ENCODE measurements at regions not wholly inside any gene's neighbourhood (a gene's known extent, or its start where the extent isn't known, plus 50 kb on each side); places are given as distances from the start of the nearest gene placed in this dataset.

DNA sequence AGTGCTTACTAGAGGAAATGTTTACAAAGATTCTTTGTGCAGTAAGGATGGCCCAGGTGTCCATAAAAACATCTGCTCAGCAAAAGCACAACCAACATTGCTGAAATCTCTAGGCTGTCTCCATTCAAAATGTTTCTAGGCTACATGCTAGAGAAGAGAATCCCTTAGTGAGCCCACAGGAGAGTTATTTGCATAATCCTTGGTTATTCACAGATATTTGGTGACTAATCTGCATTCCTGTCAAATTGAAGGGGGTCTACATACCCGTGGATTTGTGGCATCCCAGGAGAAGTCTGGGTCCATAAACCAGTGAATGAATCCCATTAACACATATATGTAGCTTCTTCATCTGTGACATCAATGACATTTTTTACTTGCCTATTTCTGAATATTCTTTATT is 261.3 kb upstream of the ESRRG start:
- DNase-seq = no peak
- no peak overlapping the region for H3K27ac ChIP-seq
- WGBS, 2 donors (ENCODE audit: low coverage in 1 of 2) = 35 to 60% methylated on average over 1 of the region's 1 CpG

GRCh38 chr1:216983823-216984222 is 260.6 kb upstream of the ESRRG start:
- Histone ChIP-seq H3K4me1 (no peaks in the 10 kb centered on the region), H3K27ac (no peak overlapping the region), H3K27me3 (no peaks in the 10 kb centered on the region), H3K36me3 (no peaks in the 10 kb centered on the region), H3K4me3 (no peak overlapping the region), H3K9me3 (no peaks in the 10 kb centered on the region)
- DNase-seq = no peak
- intact Hi-C loops (cut with DNase I; ENCODE audit: low total_unique reads) (no loop called here), in situ Hi-C loops (cut with MboI; ENCODE audit: low pct_ligation_motif_present in 1 of 4, low pct_unique_long_range_greater_than_20kb in 1 of 4, low sequenced_read_pairs in 3 of 4) (no loop called here)
- 81 to 87% methylated on average over 6 of the region's 6 CpGs for WGBS, 2 donors (ENCODE audit: low coverage in 1 of 2)
- no peak for TF ChIP-seq POLR2A (IDR thresholded peaks at IDR 0.05)
- no peak for TF ChIP-seq EP300 (IDR thresholded peaks at IDR 0.05; ENCODE audit: low read depth)
- TF ChIP-seq CTCF (IDR thresholded peaks at IDR 0.05) = no peak
- TF ChIP-seq POLR2AphosphoS5 (IDR thresholded peaks at IDR 0.05) = no peak

More for the DNA sequence above, 261.3 kb upstream of the ESRRG start:
- in situ Hi-C loops (cut with MboI; ENCODE audit: low pct_ligation_motif_present in 1 of 4, low pct_unique_long_range_greater_than_20kb in 1 of 4, low sequenced_read_pairs in 3 of 4) = no loop called here
- Histone ChIP-seq H3K36me3 (no peaks in the 10 kb centered on the region), H3K4me3 (no peak overlapping the region), H3K4me1 (no peaks in the 10 kb centered on the region), H3K27me3 (no peaks in the 10 kb centered on the region), H3K9me3 (no peaks in the 10 kb centered on the region)
- no peak for TF ChIP-seq EP300 (IDR thresholded peaks at IDR 0.05; ENCODE audit: low read depth)
- no peak for TF ChIP-seq CTCF (IDR thresholded peaks at IDR 0.05)
- no peak for TF ChIP-seq POLR2AphosphoS5 (IDR thresholded peaks at IDR 0.05)
- TF ChIP-seq POLR2A (IDR thresholded peaks at IDR 0.05) = no peak
- intact Hi-C loops (cut with DNase I; ENCODE audit: low total_unique reads) = no loop called here

DNA sequence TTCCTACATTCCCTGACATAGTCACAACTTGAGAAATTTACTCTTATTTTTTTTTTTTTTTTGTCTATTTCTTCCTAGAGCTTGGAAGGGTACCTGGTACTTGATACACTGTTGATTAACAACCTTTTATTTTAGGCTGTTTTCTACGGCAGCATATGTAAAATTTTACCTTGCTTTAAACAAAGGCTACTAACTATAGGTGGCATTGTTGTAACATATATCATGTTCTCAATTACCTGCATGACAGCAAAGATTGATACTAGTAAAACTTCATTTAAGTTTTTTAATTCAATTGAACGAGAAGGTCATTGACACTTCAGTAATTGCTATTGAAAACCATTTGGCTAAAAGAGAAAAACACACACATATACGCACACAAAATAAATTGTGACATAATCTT is 238.3 kb upstream of the ESRRG start:
- no peaks in the 10 kb centered on the region for H3K4me1 ChIP-seq
- H3K4me3 ChIP-seq = no peak overlapping the region
- intact Hi-C loops (cut with DNase I; ENCODE audit: low total_unique reads) (no loop called here), in situ Hi-C loops (cut with MboI; ENCODE audit: low pct_ligation_motif_present in 1 of 4, low pct_unique_long_range_greater_than_20kb in 1 of 4, low sequenced_read_pairs in 3 of 4) (no loop called here)
- no peaks in the 10 kb centered on the region for H3K27me3 ChIP-seq
- H3K36me3 ChIP-seq = no peaks in the 10 kb centered on the region
- 29 to 37% methylated on average over 3 of the region's 3 CpGs for WGBS, 2 donors (ENCODE audit: low coverage in 1 of 2)
- TF ChIP-seq CTCF (IDR thresholded peaks at IDR 0.05) (peak in 1 of 5 experiments; percentile 6), EP300 (IDR thresholded peaks at IDR 0.05; ENCODE audit: low read depth) (no peak)
- no peaks in the 10 kb centered on the region for H3K9me3 ChIP-seq
- no peak overlapping the region for H3K27ac ChIP-seq
- DNase-seq = no peak

GRCh38 chr1:216960716-216961115 is 237.5 kb upstream of the ESRRG start:
- no peak for TF ChIP-seq POLR2A (IDR thresholded peaks at IDR 0.05)
- TF ChIP-seq POLR2AphosphoS5 (IDR thresholded peaks at IDR 0.05) = no peak
- TF ChIP-seq CTCF (IDR thresholded peaks at IDR 0.05) = no peak
- TF ChIP-seq EP300 (IDR thresholded peaks at IDR 0.05; ENCODE audit: low read depth) = no peak

More at GRCh38 chr1:216960716-216961115, 237.5 kb upstream of the ESRRG start:
- Histone ChIP-seq H3K4me1 (no peaks in the 10 kb centered on the region), H3K27me3 (no peaks in the 10 kb centered on the region), H3K27ac (no peak overlapping the region), H3K36me3 (no peaks in the 10 kb centered on the region), H3K4me3 (no peak overlapping the region), H3K9me3 (no peaks in the 10 kb centered on the region)
- intact Hi-C loops (cut with DNase I; ENCODE audit: low total_unique reads) = no loop called here
- no peak for DNase-seq
- in situ Hi-C loops (cut with MboI; ENCODE audit: low pct_ligation_motif_present in 1 of 4, low pct_unique_long_range_greater_than_20kb in 1 of 4, low sequenced_read_pairs in 3 of 4) = no loop called here
